Effector memory CD8-positive, alpha-beta T cell (primary cell): ENCODE measurements at regions not wholly inside any gene's neighbourhood (a gene's known extent, or its start where the extent isn't known, plus 50 kb on each side); places are given as distances from the start of the nearest gene placed in this dataset.

Experiments used
- ATAC-seq: fragments of 150-1000 bp; cut with Tn5 transposase; replicated peaks from 2 replicates; pipeline ENCODE4 v1.10.0; 2021; ENCODE audit warnings: mild to moderate bottlenecking, moderate library complexity
- DNase-seq, 3 experiments: peaks; one replicate each; pipeline ENCODE4 v3.0.0; 2021
- H3K27ac Mint-ChIP-seq, 2 donors: one replicate each; pipeline ENCODE4 v1.8.0; 2022; ENCODE audit warnings: mild to moderate bottlenecking in 2 of 2, mixed read lengths in 2 of 2, moderate library complexity in 2 of 2
- H3K27me3 Mint-ChIP-seq, 2 donors: one replicate each; pipeline ENCODE4 v1.8.0; 2022; ENCODE audit warnings: mixed read lengths in 2 of 2
- H3K36me3 Mint-ChIP-seq: one replicate; pipeline ENCODE4 v1.8.0; 2022; ENCODE audit warnings: mild to moderate bottlenecking, moderate library complexity, mixed read lengths; ENCODE audit not compliant: insufficient read depth
- H3K4me1 Mint-ChIP-seq, 2 donors: one replicate each; pipeline ENCODE4 v1.8.0; 2022; ENCODE audit warnings: low read depth in 2 of 2, mixed read lengths in 2 of 2
- H3K4me3 Mint-ChIP-seq, 2 donors: one replicate each; pipeline ENCODE4 v1.8.0; 2022; ENCODE audit warnings: mild to moderate bottlenecking in 2 of 2, mixed read lengths in 2 of 2, moderate library complexity in 2 of 2
- H3K9me3 Mint-ChIP-seq, 2 donors: one replicate each; pipeline ENCODE4 v1.8.0; 2022; ENCODE audit warnings: mixed read lengths in 2 of 2

DNA sequence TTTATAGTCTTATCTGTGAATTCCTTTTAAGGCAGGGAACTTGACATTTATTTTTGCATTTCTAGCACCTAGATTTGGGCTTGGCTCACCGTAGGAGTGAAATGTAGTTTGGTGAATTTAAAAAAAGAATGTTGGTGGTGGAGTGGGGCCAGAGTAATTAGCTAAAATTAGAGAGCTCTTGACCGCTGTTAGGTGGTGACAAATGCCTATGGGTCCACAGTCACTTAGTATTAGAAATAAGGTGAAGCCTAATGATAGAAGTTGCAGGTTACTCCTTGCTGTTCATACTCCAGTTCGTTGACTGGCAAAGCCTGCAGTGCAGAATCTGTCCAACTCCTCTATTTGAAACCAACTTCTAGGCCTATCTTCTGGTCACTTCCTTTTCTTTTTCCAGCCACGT, 318.8 kb upstream of the NRIP1 start:
- ATAC-seq = no peak

DNA sequence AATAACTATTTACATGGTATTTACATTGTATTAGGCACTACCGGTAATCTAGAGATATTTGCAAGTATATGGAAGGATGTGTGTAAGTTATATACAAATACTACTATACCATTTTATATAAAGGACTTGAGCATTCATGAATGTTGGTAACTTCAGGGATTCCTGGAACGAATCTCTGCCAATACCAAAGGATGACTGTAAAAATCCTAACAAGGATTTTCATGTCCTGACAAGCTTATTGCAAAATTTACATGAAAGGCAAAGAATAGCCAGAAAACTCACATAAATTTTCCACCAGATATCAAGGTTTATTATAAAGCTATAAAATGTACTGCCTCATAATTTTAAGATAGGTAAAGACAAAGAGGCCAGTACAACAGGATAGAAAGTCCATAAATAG, 325.2 kb upstream of the NRIP1 start:
- Mint-ChIP-seq H3K27ac (no peak overlapping the region), H3K36me3 (no peaks in the 10 kb centered on the region), H3K27me3 (peaks cover 9 to 36% of the 10 kb centered on the region in 2 donors), H3K4me1 (no peaks in the 10 kb centered on the region), H3K9me3 (no peaks in the 10 kb centered on the region), H3K4me3 (no peak overlapping the region)
- no peak for DNase-seq
- no peak for ATAC-seq

More for the DNA sequence above, 318.8 kb upstream of the NRIP1 start:
- Mint-ChIP-seq H3K4me1 (no peaks in the 10 kb centered on the region), H3K9me3 (no peaks in the 10 kb centered on the region), H3K27me3 (peaks cover 9 to 16% of the 10 kb centered on the region in 2 donors), H3K27ac (no peak overlapping the region), H3K36me3 (no peaks in the 10 kb centered on the region), H3K4me3 (no peak overlapping the region)
- no peak for DNase-seq

GRCh38 chr21:15397258-15397657, 332.5 kb upstream of the NRIP1 start:
- no peak overlapping the region for H3K4me3 Mint-ChIP-seq
- H3K27me3 Mint-ChIP-seq = peaks cover 0 to 25% of the 10 kb centered on the region in 2 donors
- DNase-seq (no peak), ATAC-seq (no peak)
- H3K4me1 Mint-ChIP-seq = no peaks in the 10 kb centered on the region
- no peak overlapping the region for H3K27ac Mint-ChIP-seq
- H3K9me3 Mint-ChIP-seq = no peaks in the 10 kb centered on the region
- no peaks in the 10 kb centered on the region for H3K36me3 Mint-ChIP-seq

DNA sequence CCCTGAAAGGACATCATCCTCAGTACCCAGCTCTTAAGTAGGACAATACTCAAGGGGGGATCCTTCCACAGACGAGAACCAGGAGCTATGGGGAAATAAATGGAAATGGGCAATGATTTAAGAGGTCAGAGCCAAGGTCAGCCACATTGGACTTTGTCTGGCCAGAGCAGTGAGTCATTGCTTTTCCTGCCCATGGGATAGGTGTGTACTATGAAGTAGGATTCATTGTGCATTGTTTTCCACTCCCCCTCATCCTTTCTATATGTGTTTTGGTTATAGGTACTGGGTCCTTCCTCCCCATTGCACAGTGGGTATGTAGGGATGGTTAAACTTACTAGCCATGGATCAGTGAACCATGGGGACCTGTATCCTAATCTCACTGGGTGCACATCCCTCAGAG, 328.9 kb upstream of the USP25 start:
- H3K4me1 Mint-ChIP-seq = no peaks in the 10 kb centered on the region
- H3K27ac Mint-ChIP-seq = no peak overlapping the region
- DNase-seq (no peak), ATAC-seq (no peak)
- H3K4me3 Mint-ChIP-seq = no peak overlapping the region
- no peaks in the 10 kb centered on the region for H3K36me3 Mint-ChIP-seq
- peaks cover 0 to 6% of the 10 kb centered on the region in 2 donors for H3K27me3 Mint-ChIP-seq
- H3K9me3 Mint-ChIP-seq = no peaks in the 10 kb centered on the region

DNA sequence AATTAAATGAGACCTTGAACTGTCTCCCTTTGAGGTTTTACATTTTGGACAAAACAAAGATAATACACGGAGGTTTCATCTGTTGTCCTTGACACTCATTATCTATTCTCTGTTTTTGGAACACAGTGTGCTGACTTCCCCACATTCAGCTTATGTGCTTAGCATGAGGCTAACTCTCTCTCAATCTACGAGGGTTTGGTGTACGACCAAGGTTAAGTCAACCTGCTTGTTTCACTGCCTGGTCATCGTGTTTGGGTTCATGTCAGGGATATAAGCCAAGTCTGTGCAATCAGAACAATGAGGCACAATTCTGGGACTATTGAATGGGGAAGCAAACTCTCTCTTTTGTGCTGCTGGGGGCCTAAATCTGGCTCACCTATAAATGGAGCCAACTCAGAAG, 328.5 kb upstream of the USP25 start:
- no peak for ATAC-seq

DNA sequence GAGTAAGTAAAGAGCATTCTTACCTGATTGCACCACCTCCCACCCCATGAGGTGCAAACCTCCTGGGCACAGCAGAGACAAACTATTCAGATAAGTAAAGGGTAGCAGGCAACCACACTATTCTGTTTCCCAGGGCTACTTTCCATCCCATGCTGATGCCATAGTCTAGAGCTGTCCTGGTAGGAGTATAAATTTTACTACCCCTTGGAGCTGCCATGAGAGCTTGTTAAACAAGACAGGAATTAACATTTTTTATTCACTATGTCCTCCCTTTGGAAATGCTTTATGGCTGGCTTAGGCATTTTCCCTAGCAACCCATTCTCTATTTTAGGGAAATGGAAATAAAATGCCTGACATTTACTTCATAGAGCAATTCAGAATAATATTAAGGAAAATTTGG, 324.6 kb upstream of the USP25 start:
- no peaks in the 10 kb centered on the region for H3K9me3 Mint-ChIP-seq
- H3K36me3 Mint-ChIP-seq = no peaks in the 10 kb centered on the region
- no peak overlapping the region for H3K4me3 Mint-ChIP-seq
- ATAC-seq (no peak), DNase-seq (no peak)
- no peaks in the 10 kb centered on the region for H3K4me1 Mint-ChIP-seq
- no peak overlapping the region for H3K27ac Mint-ChIP-seq
- no peaks in the 10 kb centered on the region for H3K27me3 Mint-ChIP-seq

More for the DNA sequence above, 328.5 kb upstream of the USP25 start:
- Mint-ChIP-seq H3K4me1 (no peaks in the 10 kb centered on the region), H3K27ac (no peak overlapping the region), H3K36me3 (no peaks in the 10 kb centered on the region), H3K9me3 (no peaks in the 10 kb centered on the region), H3K4me3 (no peak overlapping the region), H3K27me3 (peaks cover 0 to 2% of the 10 kb centered on the region in 2 donors)
- no peak for DNase-seq

- no peak for DNase-seq
- Mint-ChIP-seq H3K4me1 (no peaks in the 10 kb centered on the region), H3K27ac (no peak overlapping the region), H3K9me3 (peaks cover 0 to 2% of the 10 kb centered on the region in 2 donors), H3K27me3 (no peaks in the 10 kb centered on the region), H3K4me3 (no peak overlapping the region), H3K36me3 (no peaks in the 10 kb centered on the region)
- no peak for ATAC-seq
These were observed 323.0 kb upstream of the USP25 start for GRCh38 chr21:15406791-15407190.

- H3K27ac Mint-ChIP-seq = no peak overlapping the region
- H3K9me3 Mint-ChIP-seq = peaks cover 2 to 5% of the 10 kb centered on the region in 2 donors
- ATAC-seq = no peak
These were observed 322.2 kb upstream of the USP25 start for GRCh38 chr21:15407585-15407984.

GRCh38 chr21:15408089-15408488, 321.7 kb upstream of the USP25 start:
- Mint-ChIP-seq H3K27me3 (no peaks in the 10 kb centered on the region), H3K4me1 (no peaks in the 10 kb centered on the region), H3K36me3 (no peaks in the 10 kb centered on the region), H3K4me3 (no peak overlapping the region), H3K27ac (no peak overlapping the region), H3K9me3 (peaks cover 2 to 5% of the 10 kb centered on the region in 2 donors)
- DNase-seq = no peak
- ATAC-seq = no peak

More at GRCh38 chr21:15407585-15407984, 322.2 kb upstream of the USP25 start:
- H3K27me3 Mint-ChIP-seq = no peaks in the 10 kb centered on the region
- H3K4me1 Mint-ChIP-seq = no peaks in the 10 kb centered on the region
- H3K4me3 Mint-ChIP-seq = no peak overlapping the region
- H3K36me3 Mint-ChIP-seq = no peaks in the 10 kb centered on the region
- DNase-seq = no peak

GRCh38 chr21:15409031-15409430, 320.8 kb upstream of the USP25 start:
- Mint-ChIP-seq H3K27ac (no peak overlapping the region), H3K36me3 (no peaks in the 10 kb centered on the region), H3K27me3 (no peaks in the 10 kb centered on the region), H3K9me3 (peaks cover 2 to 5% of the 10 kb centered on the region in 2 donors), H3K4me1 (no peaks in the 10 kb centered on the region), H3K4me3 (no peak overlapping the region)
- ATAC-seq (no peak), DNase-seq (no peak)

- ATAC-seq (no peak), DNase-seq (no peak)
- no peak overlapping the region for H3K4me3 Mint-ChIP-seq
- peaks cover 2 to 5% of the 10 kb centered on the region in 2 donors for H3K9me3 Mint-ChIP-seq
- no peak overlapping the region for H3K27ac Mint-ChIP-seq
- H3K27me3 Mint-ChIP-seq = no peaks in the 10 kb centered on the region
- no peaks in the 10 kb centered on the region for H3K36me3 Mint-ChIP-seq
- H3K4me1 Mint-ChIP-seq = no peaks in the 10 kb centered on the region
These were observed 318.9 kb upstream of the USP25 start for GRCh38 chr21:15410853-15411252.

DNA sequence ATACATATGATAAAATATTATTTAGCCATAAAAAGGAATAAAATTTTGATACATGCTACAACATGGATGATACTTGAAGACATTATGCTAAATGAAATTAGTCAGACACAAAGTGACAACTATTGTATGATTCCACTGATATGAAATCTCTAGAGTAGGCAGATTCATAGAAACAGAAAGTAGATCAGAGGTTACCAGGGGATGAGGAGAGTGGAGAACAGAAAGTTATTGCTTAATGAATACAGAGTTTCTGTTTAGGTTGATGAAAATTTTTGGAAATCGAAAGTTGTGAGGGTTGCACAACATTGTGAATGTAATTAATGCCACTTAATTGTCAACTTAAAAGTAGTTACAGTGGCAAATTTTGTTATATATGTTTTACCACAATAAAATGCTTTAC, 315.7 kb upstream of the USP25 start:
- no peak overlapping the region for H3K4me3 Mint-ChIP-seq
- DNase-seq = no peak
- no peaks in the 10 kb centered on the region for H3K27me3 Mint-ChIP-seq
- no peaks in the 10 kb centered on the region for H3K4me1 Mint-ChIP-seq
- H3K9me3 Mint-ChIP-seq = peaks cover 2 to 5% of the 10 kb centered on the region in 2 donors
- no peak for ATAC-seq
- no peaks in the 10 kb centered on the region for H3K36me3 Mint-ChIP-seq
- no peak overlapping the region for H3K27ac Mint-ChIP-seq

DNA sequence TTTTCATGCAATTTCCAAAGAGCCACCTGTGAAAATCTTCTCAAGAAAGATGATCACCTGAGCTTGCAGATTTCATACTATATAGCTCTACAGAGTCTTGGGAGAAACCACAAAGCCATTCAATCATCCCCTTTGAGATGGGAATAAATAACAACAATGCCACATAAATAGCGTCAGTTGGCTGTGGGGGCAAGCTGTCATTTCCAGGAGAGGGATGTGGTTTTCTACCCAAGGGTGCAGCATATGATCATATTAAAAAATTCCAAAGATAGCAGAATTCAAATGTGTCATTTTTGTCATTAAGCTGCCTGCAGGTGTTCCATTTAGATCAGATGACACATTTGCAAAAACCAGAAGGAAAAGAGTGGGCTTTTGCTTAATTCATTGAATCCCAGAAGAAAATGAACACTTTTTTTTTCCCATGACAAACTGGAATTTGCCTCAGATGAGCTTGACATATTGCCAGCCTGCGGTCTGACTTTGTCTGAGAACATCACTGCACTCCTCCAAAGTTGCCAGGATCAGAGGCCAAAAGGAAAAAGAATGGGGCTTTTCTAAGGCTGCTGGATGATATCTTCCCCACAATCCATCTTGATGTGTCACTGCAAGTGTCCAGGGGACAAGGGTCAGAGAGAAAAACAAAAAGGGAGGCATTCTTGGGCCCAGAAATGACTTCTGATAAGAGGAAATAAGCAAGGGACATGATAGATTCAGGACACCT, 314.1 kb upstream of the USP25 start:
- no peak for ATAC-seq
- H3K27ac Mint-ChIP-seq = no peak overlapping the region

GRCh38 chr21:15421441-15421881, 308.3 kb upstream of the USP25 start:
- H3K27ac Mint-ChIP-seq = no peak overlapping the region
- DNase-seq (no peak), ATAC-seq (no peak)
- H3K4me3 Mint-ChIP-seq = no peak overlapping the region
- H3K9me3 Mint-ChIP-seq = no peaks in the 10 kb centered on the region
- peaks cover 0 to 5% of the 10 kb centered on the region in 2 donors for H3K27me3 Mint-ChIP-seq
- H3K4me1 Mint-ChIP-seq = no peaks in the 10 kb centered on the region
- no peaks in the 10 kb centered on the region for H3K36me3 Mint-ChIP-seq

More for the DNA sequence above, 314.1 kb upstream of the USP25 start:
- peaks cover 2 to 5% of the 10 kb centered on the region in 2 donors for H3K9me3 Mint-ChIP-seq
- H3K36me3 Mint-ChIP-seq = no peaks in the 10 kb centered on the region
- H3K27me3 Mint-ChIP-seq = peaks cover 0 to 4% of the 10 kb centered on the region in 2 donors
- no peak for DNase-seq
- H3K4me3 Mint-ChIP-seq = no peak overlapping the region
- H3K4me1 Mint-ChIP-seq = no peaks in the 10 kb centered on the region
